ENCODE measurements at regions not wholly inside any gene's neighbourhood (a gene's known extent, or its start where the extent isn't known, plus 50 kb on each side); places are given as distances from the start of the nearest gene placed in this dataset.

- DNase-seq (ENCODE audit: low spot score in 2 of 2) (peak in 1 of 2 donors; percentile 41), ATAC-seq (peak; percentile 63 to 73)
- Mint-ChIP-seq H3K27ac (peak overlapping the region in 1 of 2 donors; percentile 66), H3K9me3 (no peaks in the 10 kb centered on the region), H3K36me3 (no peaks in the 10 kb centered on the region)
Observed at GRCh38 chr11:10930972-10931760, 73.3 kb upstream of the ZBED5 start.

DNA sequence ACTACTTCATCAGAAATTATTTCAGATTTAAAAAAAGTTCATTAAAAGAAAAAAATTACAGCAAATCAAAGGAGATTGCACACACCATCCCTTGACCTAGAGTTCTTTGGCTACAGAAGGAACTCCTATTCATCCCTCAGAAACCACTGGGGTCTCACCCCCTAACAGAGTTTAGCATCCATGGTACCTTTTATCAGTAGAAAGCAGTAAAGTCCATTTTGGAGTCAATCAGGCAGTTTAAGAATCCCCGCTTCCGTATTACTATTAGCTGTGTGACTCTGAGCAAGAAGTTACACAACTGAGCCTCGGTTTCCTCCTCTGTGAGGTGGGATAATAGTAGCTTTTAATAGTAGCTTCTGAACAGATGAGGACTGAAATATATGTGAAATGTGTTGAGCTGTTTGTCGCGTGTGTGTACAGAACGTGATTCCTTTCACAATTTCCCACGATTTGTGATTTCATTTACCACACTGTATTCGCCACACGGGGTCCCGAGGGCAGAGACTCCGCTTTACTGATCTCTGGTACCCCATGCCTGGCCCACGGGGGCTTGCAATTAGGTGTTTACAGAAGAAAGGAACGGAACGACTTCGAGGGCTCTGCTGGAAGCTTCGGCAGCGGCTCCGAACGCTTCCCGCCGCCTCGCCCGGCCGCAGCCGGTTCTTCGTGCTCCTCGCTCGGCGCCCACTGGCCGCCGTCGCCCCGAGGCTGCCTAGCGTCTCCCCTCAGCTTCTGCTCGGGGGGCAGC lies 72.5 kb upstream of the ZBED5 start:
- Mint-ChIP-seq H3K36me3 (no peaks in the 10 kb centered on the region), H3K9me3 (no peaks in the 10 kb centered on the region), H3K27ac (no peak overlapping the region)
- peak in 1 of 2 donors; percentile 2 for ATAC-seq
- peak in 1 of 2 donors; percentile 26 for DNase-seq (ENCODE audit: low spot score in 2 of 2)

DNA sequence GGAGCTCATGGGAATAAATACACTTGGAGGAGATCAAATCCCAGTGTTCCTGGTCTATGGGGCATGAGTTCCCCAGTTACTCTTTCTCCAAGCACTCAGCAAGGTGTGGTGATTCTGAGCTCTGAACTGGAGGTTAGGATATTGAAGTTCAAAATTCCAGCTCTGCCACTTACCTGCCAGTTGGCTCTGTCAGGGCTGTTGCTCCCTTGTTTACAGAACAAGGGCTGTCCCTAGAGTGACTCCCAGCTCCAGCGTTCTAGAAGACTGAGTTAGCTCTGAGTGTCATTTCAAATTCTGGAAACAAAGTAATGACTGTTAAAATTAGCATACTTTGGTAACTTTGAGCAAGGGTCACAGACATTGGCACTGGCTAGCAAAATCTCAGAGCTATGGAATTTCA lies 69.7 kb upstream of the ZBED5 start:
- no peaks in the 10 kb centered on the region for H3K36me3 Mint-ChIP-seq
- no peaks in the 10 kb centered on the region for H3K9me3 Mint-ChIP-seq
- no peak for ATAC-seq
- no peak for DNase-seq (ENCODE audit: low spot score in 2 of 2)
- no peak overlapping the region for H3K27ac Mint-ChIP-seq

- Mint-ChIP-seq H3K9me3 (no peaks in the 10 kb centered on the region), H3K36me3 (no peaks in the 10 kb centered on the region), H3K27ac (no peak overlapping the region)
- DNase-seq (ENCODE audit: low spot score in 2 of 2), result no peak
- peak in 1 of 2 donors; percentile 73 for ATAC-seq
Observed at GRCh38 chr11:10926801-10927211, 69.0 kb upstream of the ZBED5 start.

DNA sequence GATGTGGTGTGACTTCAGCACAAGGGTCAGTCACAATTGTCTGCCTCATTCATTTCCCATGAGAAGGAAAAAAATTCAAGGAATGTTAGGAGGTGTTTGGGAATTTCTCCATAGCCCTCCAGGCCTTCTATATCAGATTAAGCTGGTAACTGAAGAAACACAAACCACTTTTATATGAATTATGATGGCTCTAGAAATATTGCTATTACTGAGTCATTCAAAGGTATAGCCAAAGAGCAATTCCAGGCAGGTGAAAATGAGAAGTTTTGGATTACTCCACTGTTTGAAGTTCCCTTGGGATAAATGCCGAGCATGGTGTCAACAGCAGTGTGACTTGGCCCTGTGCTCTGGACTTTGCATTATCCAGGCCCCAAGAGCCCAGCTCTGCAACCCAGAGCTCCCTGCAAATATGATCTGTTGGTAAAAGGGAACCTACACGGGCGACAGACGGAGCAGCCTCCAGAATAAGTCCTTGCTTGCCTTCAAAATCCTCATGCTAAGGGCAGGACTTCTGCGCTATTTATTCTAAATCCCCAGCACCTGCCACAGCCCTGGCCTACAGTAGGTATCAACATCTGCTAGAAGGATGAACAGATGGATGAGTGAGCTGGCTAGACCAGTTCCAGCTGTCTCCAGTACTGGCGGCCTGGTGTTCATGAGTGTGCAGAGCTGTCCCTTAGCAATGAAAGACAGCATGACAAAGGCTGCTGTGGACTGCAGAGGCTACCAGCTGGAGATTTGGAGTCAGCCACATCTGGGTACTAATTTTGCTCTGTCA lies 67.5 kb upstream of the ZBED5 start:
- no peaks in the 10 kb centered on the region for H3K9me3 Mint-ChIP-seq
- DNase-seq (ENCODE audit: low spot score in 2 of 2), result no peak
- no peaks in the 10 kb centered on the region for H3K36me3 Mint-ChIP-seq
- H3K27ac Mint-ChIP-seq, result no peak overlapping the region
- ATAC-seq, result no peak

GRCh38 chr11:10923882-10924281 lies 66.0 kb upstream of the ZBED5 start:
- no peaks in the 10 kb centered on the region for H3K36me3 Mint-ChIP-seq
- ATAC-seq, result no peak
- H3K27ac Mint-ChIP-seq, result no peak overlapping the region
- peaks cover 0 to under 1% of the 10 kb centered on the region in 2 donors for H3K9me3 Mint-ChIP-seq
- no peak for DNase-seq (ENCODE audit: low spot score in 2 of 2)

- ATAC-seq, result no peak
- DNase-seq (ENCODE audit: low spot score in 2 of 2), result no peak
- Mint-ChIP-seq H3K36me3 (peaks cover 9% of the 10 kb centered on the region in 2 donors), H3K27ac (no peak overlapping the region), H3K9me3 (peaks cover 10% of the 10 kb centered on the region in 2 donors)
Observed at GRCh38 chr11:10922892-10923291, 65.0 kb upstream of the ZBED5 start.

GRCh38 chr11:10920875-10921274 lies 63.0 kb upstream of the ZBED5 start:
- no peak for DNase-seq (ENCODE audit: low spot score in 2 of 2)
- H3K27ac Mint-ChIP-seq, result no peak overlapping the region
- H3K9me3 Mint-ChIP-seq, result peaks cover 10% of the 10 kb centered on the region in 2 donors
- peaks cover 18 to 20% of the 10 kb centered on the region in 2 donors for H3K36me3 Mint-ChIP-seq
- ATAC-seq, result no peak

DNA sequence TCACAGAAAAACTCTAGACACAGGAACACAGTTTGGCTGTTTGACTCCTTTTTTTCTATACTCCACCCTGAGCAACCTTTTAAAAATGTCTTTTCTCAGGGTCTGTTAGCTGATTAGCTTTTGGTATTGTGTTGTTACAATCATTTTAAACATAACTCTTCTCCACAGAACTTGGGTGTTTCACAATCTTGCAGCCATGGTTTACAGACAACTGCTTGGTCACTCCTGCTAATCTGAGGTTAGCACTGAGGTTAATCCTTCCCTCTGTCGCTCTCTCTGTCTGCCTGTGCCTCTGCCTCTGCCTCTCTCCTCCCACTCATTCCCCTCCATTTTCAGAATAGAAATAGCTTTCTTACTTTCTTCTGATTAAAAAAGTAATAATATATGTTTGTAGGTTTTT lies 62.4 kb upstream of the ZBED5 start:
- peaks cover 10% of the 10 kb centered on the region in 2 donors for H3K9me3 Mint-ChIP-seq
- no peak for DNase-seq (ENCODE audit: low spot score in 2 of 2)
- peaks cover 18 to 20% of the 10 kb centered on the region in 2 donors for H3K36me3 Mint-ChIP-seq
- no peak overlapping the region for H3K27ac Mint-ChIP-seq
- peak in 1 of 2 donors; percentile 26 for ATAC-seq

GRCh38 chr11:10918698-10919097 lies 60.8 kb upstream of the ZBED5 start:
- Mint-ChIP-seq H3K36me3 (peaks cover 18 to 20% of the 10 kb centered on the region in 2 donors), H3K9me3 (peaks cover 10% of the 10 kb centered on the region in 2 donors), H3K27ac (no peak overlapping the region)
- peak in 1 of 2 donors; percentile 85 for ATAC-seq
- no peak for DNase-seq (ENCODE audit: low spot score in 2 of 2)

GRCh38 chr11:10918275-10918674 lies 60.4 kb upstream of the ZBED5 start:
- ATAC-seq, result no peak
- H3K36me3 Mint-ChIP-seq, result peaks cover 18 to 20% of the 10 kb centered on the region in 2 donors
- no peak overlapping the region for H3K27ac Mint-ChIP-seq
- peaks cover 10% of the 10 kb centered on the region in 2 donors for H3K9me3 Mint-ChIP-seq
- no peak for DNase-seq (ENCODE audit: low spot score in 2 of 2)

DNA sequence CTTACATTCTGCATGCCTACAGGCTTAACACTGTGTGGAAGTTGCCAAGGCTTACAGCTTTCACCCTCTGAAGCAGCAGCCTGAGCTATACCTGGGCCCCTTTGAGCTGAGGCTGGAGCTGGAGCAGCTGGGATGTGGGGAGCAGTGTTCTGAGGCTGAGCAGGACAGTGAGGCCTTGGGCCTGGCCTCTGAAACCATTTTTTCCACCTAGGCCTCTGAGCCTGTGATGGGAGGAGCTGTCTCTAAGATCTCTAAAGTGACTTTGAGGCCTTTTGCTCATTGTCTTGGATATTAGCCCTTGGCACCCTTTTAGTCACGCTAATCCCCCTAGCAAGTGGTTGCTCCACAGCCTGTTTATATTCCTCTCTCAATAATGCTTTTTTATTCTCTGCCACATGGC lies 59.9 kb upstream of the ZBED5 start:
- Mint-ChIP-seq H3K27ac (no peak overlapping the region), H3K9me3 (peaks cover 10% of the 10 kb centered on the region in 2 donors), H3K36me3 (peaks cover 18 to 20% of the 10 kb centered on the region in 2 donors)
- DNase-seq (ENCODE audit: low spot score in 2 of 2) (no peak), ATAC-seq (no peak)

DNA sequence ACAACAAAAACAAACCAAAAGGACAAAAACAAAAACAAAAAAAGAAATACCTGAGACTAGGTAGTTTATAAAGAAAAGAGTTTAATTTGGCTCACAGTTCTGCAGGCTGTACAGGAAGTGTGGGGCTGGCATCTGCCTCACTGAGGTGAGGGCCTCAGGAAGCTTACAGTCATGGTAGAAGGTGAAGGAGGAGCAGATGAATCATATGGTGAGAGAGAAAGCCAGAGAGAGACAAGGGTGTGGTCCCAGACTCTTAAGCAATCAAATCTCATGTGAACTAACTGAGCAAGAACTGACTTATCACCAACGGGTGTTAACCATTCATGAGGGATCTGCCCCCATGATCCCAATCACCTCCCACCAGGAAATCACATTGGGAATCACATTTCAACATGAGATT lies 58.8 kb upstream of the ZBED5 start:
- no peak overlapping the region for H3K27ac Mint-ChIP-seq
- DNase-seq (ENCODE audit: low spot score in 2 of 2) (no peak), ATAC-seq (peak in 1 of 2 donors; percentile 89)
- peaks cover 10% of the 10 kb centered on the region in 2 donors for H3K9me3 Mint-ChIP-seq
- H3K36me3 Mint-ChIP-seq, result peaks cover 18 to 20% of the 10 kb centered on the region in 2 donors

GRCh38 chr11:10914050-10914449 lies 56.2 kb upstream of the ZBED5 start:
- DNase-seq (ENCODE audit: low spot score in 2 of 2), result no peak
- peaks cover 18 to 20% of the 10 kb centered on the region in 2 donors for H3K36me3 Mint-ChIP-seq
- ATAC-seq, result no peak
- H3K27ac Mint-ChIP-seq, result no peak overlapping the region
- H3K9me3 Mint-ChIP-seq, result peaks cover 10% of the 10 kb centered on the region in 2 donors

DNA sequence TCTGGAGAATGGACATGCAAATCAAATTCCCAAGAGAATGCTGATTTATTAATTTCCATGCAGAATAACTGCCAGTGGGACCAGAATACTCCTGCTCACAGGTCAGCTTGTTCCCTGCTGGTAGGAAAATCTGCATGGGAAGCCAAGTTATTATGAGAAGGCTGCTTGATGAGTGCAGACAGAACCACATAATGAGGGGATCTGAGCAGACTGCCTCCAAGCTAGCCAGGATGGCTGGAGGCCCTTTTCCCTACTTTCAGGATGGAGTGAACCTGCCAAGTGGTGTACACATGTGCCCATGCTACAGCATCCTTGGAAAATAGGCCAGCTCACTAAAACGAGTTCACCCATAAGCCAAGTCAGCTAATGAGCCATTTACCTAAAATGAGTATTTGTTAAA lies 55.2 kb upstream of the ZBED5 start:
- peaks cover 2% of the 10 kb centered on the region in 2 donors for H3K9me3 Mint-ChIP-seq
- H3K27ac Mint-ChIP-seq, result no peak overlapping the region
- H3K36me3 Mint-ChIP-seq, result peaks cover 11 to 13% of the 10 kb centered on the region in 2 donors
- ATAC-seq (no peak), DNase-seq (ENCODE audit: low spot score in 2 of 2) (no peak)

DNA sequence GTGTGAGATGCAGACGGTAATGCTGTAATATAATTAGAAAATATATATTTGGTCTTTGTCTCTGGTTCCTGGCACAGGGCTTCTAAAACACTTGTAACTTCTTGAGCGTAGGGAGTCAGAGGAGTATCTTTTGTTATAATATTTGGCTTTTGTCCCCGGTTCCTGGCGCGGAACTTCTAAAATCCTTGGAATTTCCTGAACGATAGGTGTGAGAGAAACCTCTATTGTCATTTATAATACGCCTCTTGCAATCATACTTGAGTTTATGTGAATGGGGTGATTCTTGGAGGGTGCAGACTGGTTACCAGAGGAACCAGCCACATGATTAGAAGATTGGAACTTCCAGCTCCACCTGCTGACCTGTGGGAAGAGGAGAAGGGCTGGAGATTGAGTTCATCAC lies 54.1 kb upstream of the ZBED5 start:
- no peak for ATAC-seq
- Mint-ChIP-seq H3K36me3 (peaks cover 6 to 7% of the 10 kb centered on the region in 2 donors), H3K27ac (no peak overlapping the region), H3K9me3 (no peaks in the 10 kb centered on the region)
- DNase-seq (ENCODE audit: low spot score in 2 of 2), result no peak

All from activated naive CD4-positive, alpha-beta T cell treated with anti-CD3 and anti-CD28 coated beads, Interleukin-2, amount 50 U/mL, for 72 hours (primary cell).